ENCODE measurements at regions not wholly inside any gene's neighbourhood (a gene's known extent, or its start where the extent isn't known, plus 50 kb on each side); places are given as distances from the start of the nearest gene placed in this dataset.

DNA sequence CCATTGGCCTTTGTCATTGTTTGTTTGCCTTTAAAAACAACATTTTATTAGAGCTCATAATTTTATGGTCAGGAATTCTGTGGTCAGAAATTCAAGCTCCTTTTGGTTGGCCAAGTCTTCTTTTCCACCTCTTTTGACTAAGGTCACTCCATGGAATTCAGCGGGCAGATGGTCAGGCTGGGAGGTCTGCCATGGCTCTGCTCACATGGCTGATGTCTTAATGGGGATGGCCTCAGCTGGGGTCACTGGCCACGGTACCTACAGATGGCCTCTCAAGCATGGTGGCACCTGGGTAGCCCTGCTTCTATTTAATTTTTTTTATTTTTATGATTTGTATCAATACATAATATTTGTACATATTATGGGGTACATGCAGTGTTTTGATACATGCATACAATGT is 360.8 kb upstream of the MCTP2 start:
- DNase-seq (ENCODE audit: low spot score): no peak

DNA sequence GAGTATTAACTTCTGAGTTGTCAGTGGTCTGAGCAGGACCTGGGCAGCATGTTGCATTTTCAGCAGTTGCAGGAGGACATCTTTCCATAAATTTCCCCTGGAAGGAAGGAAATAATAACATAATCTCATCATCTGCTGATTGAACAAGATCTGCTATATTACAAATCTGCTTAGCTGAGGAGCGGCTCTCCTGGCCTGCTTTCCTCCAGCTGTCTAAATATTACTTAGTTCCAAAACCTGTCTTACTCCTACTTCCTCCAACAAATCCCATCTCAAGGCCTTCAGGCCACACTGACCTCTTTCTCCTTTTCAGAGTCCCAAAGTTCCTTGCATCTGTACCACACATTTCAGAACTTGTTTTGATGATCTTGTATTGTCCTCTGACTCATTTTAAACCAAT is 364.4 kb upstream of the MCTP2 start:
- DNase-seq (ENCODE audit: low spot score): no peak

DNA sequence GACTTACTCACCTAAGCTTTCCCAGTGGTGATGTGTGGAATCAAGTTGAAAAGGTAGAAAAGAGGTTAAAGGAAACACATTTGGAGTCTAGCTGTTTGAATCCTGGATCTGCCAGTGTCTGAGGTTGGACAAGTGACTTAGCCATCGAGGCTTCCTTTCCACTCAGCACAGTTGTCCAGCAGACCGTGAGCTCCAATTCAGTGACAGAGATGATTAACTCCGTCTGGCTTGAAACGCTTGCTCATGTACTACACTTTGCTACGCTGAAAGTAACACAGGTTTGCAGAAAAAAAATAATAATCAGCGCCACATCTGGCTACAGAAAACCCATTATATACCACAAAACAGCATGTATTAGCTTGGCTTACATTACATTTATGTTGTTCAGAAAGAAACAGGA is 364.9 kb upstream of the MCTP2 start:
- DNase-seq (ENCODE audit: low spot score): no peak

DNA sequence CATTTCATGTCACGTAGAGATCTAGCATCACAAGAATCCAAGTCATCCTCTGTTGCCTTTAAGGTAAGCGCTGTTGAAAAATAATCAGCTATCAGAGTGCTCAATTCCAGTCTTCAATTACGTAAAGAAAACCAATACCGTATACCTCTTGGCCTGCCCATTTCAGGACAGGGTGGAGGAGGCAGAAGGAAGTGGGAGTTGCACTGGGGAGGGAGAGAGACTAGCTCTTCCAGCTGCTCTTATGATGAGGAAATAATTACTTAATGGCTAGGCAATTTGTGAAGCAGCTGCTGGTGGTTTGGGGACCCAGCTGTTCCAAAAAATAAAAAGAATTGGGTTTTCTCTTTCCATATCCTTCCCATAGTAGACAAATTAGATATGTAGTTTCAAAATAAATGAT is 365.8 kb upstream of the MCTP2 start:
- no peak for DNase-seq (ENCODE audit: low spot score)

DNA sequence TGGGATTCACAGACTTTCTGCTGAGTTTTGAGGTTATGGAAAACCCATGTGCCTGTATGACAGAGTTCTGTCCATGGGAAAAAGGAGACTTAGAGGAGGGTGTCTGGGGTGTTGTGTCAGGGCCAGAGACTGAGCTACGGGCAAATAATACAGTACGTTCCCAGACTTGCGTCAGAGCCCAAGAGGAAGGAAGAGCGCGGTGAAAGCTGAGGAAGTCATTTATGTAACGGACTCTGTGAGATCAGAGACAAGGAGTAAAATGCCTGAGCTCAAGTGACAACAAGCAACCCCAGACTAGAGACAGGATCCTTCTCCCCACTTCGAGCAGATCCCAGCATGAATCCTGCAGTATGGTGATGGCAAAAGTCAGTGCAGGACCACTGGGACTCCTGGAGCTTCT is 368.6 kb upstream of the MCTP2 start:
- peak; percentile 68 for DNase-seq (ENCODE audit: low spot score)

DNA sequence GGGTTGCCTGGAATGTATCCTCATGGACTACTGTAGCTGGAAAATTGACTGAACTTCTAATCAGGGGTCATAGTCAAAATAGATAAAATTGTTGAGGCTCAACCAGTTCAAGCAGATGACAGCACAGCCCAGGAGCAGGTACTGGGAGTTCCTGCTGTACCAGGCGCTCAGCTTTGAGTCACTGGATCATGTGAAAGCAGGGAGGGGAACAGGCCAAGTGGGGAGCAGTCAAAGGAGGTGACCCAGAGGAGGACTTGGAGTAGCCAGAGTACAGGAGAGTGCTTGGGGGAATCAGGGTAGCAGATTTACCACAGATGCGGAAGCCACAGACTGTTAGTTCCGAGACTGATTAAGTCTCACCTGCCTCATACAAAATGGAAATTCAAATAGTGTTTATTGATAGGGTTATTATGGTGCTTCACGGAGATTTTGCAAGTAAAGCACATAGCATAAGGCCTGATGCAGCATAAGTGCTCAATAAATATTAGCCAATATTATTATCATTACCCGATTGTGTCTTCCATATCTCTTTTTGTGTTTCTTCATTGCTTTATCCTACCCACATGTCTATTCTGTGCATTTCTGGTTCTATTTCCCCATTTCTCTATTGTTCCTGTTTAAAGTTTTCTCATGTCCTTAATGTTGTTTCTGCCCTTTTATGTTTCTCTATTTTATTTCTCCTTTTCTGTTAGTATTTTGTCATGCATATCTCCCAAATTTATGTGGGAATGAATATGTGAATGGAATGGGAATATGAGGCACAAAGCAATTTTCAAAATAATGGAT is 369.2 kb upstream of the MCTP2 start:
- DNase-seq (ENCODE audit: low spot score): peak; percentile 19

DNA sequence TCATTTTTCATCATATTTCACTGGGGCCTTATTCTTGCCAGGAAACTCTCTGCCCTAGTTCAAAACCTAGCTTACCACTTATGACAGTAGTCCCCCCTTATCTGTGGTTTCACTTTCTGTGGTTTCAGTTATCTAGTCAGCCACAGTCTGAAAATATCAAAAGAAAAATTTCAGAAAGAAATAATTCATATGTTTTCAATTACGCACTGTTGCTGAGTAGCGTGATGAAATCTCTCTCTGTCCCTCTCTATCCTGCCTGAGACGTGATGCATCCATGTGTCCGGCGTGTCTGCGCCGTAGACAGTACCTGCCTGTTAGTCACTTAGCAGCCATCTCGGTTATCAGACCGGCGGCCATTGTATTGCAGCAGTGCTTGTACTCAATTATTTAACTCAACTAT is 369.9 kb upstream of the MCTP2 start:
- no peak for DNase-seq (ENCODE audit: low spot score)

DNA sequence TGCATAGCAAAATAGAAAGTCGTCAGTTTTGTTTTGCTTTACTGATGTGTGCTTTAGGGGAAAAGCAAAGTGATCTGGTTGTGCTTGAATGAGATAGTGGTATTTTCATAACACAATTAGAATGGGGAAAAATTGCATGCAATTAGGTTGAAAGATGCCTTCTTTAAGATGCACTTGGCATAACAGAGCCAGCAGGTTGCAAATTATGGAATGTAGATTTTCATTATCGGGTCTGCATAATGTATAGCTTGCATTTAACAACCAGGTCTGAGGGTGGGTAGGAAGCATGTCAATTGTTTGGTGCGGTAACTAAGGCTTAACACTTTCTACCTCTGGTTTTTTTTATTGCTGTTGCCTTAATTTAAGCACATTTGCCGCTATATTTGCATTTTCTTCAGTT is 370.7 kb upstream of the MCTP2 start:
- DNase-seq (ENCODE audit: low spot score): no peak

DNA sequence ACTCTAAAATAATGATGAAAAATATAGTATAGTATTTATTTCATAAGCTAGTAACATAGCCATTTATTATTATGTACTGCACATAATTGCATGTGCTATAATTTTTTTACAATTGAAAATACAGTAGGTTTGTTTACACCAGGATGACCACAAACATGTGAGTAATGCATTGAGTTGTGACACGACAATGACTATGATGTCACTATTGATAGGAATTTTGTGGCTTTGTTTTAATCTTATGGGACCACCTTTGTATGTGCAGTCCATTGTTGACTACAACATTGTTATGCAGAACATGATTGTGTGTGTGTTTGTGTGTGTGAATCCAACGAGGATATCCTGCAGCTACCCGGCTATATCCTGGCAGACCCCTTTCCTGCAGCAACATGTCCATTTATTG is 372.2 kb upstream of the MCTP2 start:
- DNase-seq (ENCODE audit: low spot score): no peak

DNA sequence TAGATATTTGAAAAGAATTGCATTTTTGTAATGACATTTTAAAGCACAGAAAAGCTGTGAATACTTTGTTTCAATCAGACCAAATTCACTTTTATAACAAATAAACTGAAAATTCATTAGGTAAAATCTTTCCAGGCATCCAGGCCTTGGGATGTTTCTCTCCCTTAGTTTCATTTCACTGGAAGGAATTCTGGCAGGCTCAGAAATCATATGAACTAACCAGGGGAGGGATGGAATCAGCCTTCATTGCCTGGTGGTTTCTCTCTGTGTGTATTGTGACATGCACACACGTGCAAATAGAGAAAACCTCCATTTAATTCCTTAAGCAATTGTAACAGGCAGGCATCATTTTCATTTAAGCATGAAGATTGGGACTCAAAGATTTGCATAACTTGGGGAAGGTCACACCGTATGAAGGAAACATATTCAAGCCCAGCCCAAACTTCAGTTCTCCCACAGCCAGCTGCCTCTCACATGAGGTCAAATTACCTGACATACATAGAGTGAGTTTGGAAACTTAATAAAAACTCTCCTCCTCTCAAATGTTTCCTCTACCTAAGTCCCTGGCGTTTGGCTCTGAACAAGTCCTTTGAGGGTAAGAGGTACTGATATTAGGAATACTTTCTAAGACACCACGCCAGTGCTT is 376.1 kb upstream of the MCTP2 start:
- no peak for DNase-seq (ENCODE audit: low spot score)

DNA sequence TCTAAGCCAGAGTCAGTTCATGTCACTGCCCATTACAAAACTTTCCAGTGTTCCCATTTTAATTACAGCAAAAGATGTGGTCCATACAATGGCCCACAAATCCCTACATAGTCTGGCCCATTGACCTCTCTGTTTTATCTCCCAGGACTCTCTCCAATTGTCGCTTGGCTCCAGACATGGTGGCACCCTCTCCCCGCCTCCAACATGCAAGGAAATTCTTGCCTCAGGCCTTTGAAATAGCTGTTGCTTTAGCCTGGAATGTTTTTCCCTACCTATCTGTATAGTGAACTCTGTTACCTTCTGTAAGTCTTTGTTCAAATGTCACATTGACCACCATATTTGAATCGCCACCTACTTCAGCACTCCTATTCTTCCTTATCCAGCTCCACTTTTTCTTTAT is 377.3 kb upstream of the MCTP2 start:
- DNase-seq (ENCODE audit: low spot score): no peak

DNA sequence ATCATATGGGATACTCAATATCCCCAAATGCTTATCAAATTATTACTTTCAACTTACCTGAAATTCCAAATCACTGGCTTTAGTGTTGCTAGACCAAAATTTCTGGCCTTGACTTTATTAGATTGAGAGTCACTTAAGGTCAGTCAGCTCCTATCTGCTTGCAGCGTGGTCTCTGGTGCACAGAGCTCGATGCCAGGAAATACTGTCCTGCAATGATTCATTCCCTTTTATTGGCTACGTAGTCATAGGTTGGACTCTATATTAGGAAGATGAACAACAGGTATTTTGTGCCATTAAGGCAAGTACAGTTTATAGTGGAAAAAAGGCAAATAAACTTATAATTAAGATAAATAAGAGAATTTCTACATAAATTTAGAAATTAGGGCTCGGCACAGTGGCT is 378.6 kb upstream of the MCTP2 start:
- no peak for DNase-seq (ENCODE audit: low spot score)

DNA sequence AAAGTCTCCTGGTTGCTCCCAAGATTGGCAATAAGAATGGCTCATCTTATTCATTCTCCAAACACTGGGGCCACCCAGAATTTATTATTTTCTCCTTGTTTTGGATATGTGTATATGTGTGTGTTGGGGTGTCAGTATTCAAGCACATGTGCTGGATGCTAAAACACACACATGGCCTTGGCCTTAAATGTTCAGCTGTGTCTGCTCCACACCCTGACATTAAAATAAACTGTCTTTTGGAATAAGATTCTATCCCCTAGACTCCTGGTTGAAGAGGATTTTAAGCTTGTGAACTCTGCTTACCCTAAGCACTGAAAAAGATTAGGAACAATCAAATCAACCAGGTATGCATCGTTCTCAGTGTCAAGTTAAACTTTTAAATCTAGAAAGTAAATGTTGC is 382.9 kb upstream of the MCTP2 start:
- DNase-seq (ENCODE audit: low spot score): no peak

DNA sequence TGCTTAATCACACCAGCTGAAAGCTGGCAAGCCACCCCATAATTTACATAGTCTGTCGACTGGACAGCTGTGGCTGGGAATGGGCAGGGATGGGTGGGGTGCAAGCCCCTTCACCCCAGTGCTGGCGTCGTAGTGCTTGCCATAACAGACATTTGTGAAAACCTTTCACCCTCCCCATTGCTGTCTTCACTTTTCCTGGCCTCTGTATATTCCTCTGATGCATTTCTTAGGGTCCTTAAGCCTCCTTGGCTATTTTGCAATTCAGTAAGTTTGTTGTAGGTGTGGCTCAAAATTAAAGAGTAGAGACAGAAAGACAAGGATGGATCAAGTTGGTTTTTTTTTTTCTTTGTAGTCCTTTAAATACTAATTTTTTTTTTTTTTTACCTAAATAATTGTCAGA is 383.3 kb upstream of the MCTP2 start:
- DNase-seq (ENCODE audit: low spot score): no peak

DNA sequence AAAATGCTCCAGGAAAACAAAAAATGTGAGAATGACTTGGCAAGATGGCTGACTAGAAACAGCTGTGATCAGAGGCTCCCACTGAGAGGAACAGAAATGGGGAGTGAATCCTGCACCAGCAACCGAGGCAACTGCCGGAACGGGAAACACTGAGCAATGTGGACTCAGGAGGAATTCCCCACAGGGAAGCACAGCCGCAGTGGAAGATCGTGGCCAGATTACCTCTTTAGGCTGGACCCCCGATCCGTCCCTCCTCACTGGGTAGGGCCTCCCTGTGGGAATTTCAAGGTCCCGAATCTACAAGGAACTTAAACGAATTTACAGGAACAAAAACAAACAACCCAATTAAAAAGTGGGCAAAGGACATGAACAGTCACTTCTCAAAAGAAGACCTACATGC is 385.2 kb upstream of the MCTP2 start:
- DNase-seq (ENCODE audit: low spot score): no peak

DNA sequence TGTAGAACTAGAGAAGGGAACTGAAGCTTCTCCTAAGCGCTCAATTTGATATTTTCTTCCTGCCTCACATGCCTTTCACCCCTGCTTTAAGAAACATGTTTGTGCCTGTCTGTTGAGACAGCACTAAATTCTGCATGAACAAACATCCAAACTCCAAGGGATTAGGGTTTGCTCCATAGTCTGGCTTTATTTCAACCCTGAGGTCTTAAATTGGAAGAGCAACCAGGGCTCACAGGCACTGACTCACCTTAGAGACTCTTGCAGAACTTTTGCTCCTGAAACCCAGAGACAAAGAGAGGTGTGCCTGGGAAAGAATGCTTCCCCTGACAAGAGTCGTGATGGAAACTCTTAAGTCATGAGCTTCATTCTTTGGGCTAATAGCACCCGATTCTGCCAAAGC is 393.9 kb upstream of the MCTP2 start:
- no peak for DNase-seq (ENCODE audit: low spot score)

DNA sequence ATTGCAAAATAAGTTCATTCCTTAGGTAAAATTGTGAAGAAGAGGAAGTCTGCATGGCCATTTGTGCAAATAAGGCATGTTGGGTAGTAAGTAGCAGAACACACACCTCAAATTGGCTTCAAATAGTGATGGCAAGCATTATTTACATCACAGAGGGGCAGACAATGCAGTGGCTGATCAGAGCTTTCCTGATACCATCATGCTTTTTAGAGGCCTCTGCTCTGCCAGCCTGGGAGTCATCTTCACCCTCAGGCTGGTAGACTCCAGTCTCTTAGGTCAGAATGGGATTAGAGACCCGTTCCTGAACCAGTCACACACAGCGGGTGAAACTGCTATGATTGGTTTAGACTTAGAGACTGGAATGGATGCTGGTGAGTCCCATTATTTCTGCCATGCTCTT is 396.0 kb upstream of the MCTP2 start:
- no peak for DNase-seq (ENCODE audit: low spot score)

DNA sequence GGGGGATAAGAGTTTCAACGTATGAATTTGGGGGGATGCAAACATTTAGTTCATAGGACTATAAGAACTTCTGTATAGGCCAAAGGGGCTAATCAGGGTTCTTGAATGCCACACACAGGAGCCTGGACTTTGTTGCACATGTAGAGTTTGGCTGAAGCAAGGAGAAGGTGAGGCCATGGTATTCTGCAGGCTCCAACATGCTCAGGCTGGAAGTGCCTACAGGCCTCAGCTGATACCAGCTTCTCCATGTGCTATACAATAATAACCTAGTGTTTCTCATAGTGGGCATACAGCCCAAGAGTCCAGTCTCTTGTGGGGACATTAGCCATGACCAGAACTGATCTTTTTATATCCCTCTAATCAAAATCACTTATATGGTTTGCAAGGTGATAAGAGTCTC is 399.7 kb upstream of the MCTP2 start:
- DNase-seq (ENCODE audit: low spot score): no peak

DNA sequence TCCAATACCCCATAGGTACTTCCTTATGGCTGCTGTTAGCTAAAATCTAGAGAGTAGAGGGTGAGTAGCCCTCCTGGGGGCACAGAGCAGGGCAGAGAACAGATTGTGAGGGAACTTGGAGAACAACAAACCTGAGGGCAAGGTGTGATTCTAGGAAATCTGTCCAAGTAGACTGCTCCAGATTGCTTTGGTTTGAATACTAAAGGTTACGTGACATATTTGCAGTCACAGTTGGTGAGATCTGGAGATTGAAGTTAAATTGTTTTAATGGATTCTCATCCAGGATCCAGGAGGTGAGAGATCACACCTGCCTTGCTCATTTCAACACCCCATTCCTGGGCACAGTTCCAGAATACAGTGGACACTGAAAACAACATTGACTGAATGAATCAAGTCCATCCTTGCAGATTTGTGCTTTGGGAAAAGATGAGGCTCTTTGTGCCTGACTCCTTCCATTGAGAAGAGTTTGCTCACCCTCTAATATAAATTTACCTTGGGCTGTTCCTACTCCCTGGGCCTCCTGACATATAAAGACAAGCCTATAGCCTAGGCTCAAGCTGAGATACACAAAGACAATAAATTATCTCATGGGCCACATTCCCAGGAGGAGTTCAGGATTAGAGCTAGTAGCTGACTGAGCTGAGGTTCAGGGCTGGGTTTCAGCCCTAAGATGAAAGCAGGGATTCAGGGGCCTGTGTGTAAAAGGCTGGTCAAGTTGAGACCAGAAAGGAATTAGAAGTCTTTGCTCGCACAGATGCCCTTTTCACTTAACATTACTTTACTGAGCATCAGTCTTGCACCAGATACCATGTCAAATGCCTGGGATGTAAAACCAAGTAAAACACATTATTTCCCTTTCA is 400.9 kb upstream of the MCTP2 start:
- no peak for DNase-seq (ENCODE audit: low spot score)

DNA sequence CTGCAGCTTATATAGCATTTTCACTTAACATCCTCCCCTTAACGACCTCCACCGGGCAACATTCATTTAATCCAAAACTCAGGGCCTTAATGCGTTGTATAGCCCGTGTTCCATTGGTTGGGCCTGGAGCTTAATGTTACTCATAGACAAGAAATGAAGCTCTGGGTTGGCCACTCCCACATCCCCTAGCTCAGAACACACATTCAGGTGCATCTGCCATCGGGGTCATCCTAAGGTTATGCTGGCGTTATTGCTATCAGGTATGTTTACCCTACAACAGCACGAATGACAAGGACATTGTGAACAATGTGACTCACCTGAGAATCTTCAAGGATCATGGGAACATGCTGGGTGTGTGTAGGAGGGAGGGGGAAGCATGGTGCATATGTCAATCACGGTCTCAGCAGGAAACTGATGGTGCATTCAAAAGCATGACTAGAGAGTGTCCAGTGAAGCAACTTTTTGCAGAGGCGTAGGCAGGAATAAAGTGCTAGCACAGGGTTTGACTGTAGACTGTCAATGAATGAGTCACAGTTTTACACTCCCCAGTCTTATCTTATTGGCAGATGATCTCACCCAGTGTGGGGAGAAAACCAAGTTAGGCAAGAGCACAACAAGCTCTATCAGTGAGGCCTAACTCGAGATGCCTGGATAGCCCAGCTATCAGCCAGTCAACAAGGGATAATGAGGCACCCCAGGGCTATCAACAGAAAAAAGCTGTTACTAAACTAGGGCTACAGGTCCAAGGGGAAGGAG is 402.1 kb upstream of the MCTP2 start:
- peak; percentile 20 for DNase-seq (ENCODE audit: low spot score)

DNA sequence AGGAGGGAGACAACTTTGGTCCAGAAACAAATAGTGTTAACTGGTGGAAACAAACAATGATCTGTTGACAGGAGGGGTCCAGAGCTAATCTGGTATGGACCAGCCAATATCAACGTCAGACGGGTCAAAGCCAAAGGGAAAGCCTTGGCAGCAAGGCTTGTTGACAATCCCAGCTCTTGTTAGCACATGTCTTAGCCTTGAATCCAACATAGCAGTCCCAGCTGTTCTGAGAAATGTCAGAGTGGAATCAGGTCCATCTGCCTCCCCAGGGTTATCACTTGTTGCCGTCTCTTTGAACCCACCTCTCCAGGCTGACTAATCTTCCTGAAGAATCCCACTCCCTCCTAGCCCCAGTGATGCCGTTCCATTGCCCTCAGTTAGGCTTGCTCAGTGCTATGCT is 404.6 kb upstream of the MCTP2 start:
- DNase-seq (ENCODE audit: low spot score): no peak

DNA sequence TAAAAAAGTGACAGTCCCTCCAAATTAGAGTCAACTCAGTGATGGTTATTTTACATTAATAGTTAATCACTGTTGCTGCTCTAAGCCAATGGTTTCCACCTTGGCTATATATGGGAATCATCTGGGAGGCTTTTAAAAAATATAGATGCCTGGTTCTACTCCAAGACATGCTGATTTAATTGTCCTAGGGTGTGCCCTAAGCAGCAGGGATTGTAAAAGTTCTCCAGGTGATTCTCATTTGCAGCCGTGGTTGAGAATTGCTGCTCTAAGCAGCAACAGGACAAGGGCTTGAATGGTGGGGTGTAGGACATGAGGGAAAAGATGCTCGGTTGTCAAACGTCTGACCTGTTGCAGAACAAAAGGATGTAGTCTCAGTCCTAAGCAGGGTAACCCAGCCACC is 405.1 kb upstream of the MCTP2 start:
- no peak for DNase-seq (ENCODE audit: low spot score)
